ENCODE measurements at regions not wholly inside any gene's neighbourhood (a gene's known extent, or its start where the extent isn't known, plus 50 kb on each side); places are given as distances from the start of the nearest gene placed in this dataset.

GRCh38 chr14:87334997-87335685 lies 657.8 kb downstream of the GALC start:
- Histone ChIP-seq H4K20me1 (ENCODE audit: low read depth) (no peaks in the 10 kb centered on the region), H3K9me3 (ENCODE audit: low read depth) (no peaks in the 10 kb centered on the region), H3K4me1 (no peaks in the 10 kb centered on the region), H3F3A (ENCODE audit: low read depth) (no peaks in the 10 kb centered on the region), H3K36me3 (no peaks in the 10 kb centered on the region), H3K79me2 (ENCODE audit: low read depth) (no peaks in the 10 kb centered on the region), H2AFZ (replicated peaks) (no peak overlapping the region), H3K27me3 (no peaks in the 10 kb centered on the region), H3K9ac (no peak overlapping the region), H3K27ac (no peak overlapping the region), H3K4me3 (no peak overlapping the region), H3K4me2 (no peak overlapping the region)
- peak; percentile 40 for TF ChIP-seq CTCF (IDR thresholded peaks at IDR 0.05)
- TF ChIP-seq EZH2 (IDR thresholded peaks at IDR 0.05), result no peak
- no peak overlapping the region for H3K27ac Mint-ChIP-seq
- no peaks in the 10 kb centered on the region for H3K36me3 Mint-ChIP-seq
- no peaks in the 10 kb centered on the region for H3K9me3 Mint-ChIP-seq
- no peaks in the 10 kb centered on the region for H3K4me1 Mint-ChIP-seq
- DNase-seq (ENCODE audit: low spot score), result no peak
- no peak overlapping the region for H3K4me3 Mint-ChIP-seq
- no peaks in the 10 kb centered on the region for H3K27me3 Mint-ChIP-seq (ENCODE audit: insufficient read depth, low read depth)

GRCh38 chr14:87331991-87332390 lies 661.0 kb downstream of the GALC start:
- H3K4me3 Mint-ChIP-seq, result no peak overlapping the region
- H3K27ac ChIP-seq, result no peak overlapping the region
- H3K27me3 Mint-ChIP-seq (ENCODE audit: insufficient read depth, low read depth), result no peaks in the 10 kb centered on the region
- no peaks in the 10 kb centered on the region for H3K4me1 ChIP-seq
- H3K9ac ChIP-seq, result no peak overlapping the region
- no peaks in the 10 kb centered on the region for H3K36me3 Mint-ChIP-seq
- H3K4me3 ChIP-seq, result no peak overlapping the region
- H3K79me2 ChIP-seq (ENCODE audit: low read depth), result no peaks in the 10 kb centered on the region
- H3K9me3 ChIP-seq (ENCODE audit: low read depth), result no peaks in the 10 kb centered on the region
- no peaks in the 10 kb centered on the region for H4K20me1 ChIP-seq (ENCODE audit: low read depth)
- no peak for TF ChIP-seq EZH2phosphoT487 (IDR thresholded peaks at IDR 0.05)
- TF ChIP-seq CTCF (IDR thresholded peaks at IDR 0.05), result no peak
- TF ChIP-seq EZH2 (IDR thresholded peaks at IDR 0.05), result no peak
- no peaks in the 10 kb centered on the region for H3F3A ChIP-seq (ENCODE audit: low read depth)
- no peak overlapping the region for H2AFZ ChIP-seq (replicated peaks)
- H3K9me3 Mint-ChIP-seq, result no peaks in the 10 kb centered on the region
- no peak overlapping the region for H3K4me2 ChIP-seq
- H3K36me3 ChIP-seq, result no peaks in the 10 kb centered on the region
- H3K27me3 ChIP-seq, result no peaks in the 10 kb centered on the region
- no peaks in the 10 kb centered on the region for H3K4me1 Mint-ChIP-seq
- no peak for DNase-seq (ENCODE audit: low spot score)
- H3K27ac Mint-ChIP-seq, result no peak overlapping the region

GRCh38 chr14:87325741-87326140 lies 667.2 kb downstream of the GALC start:
- Mint-ChIP-seq H3K9me3 (peaks cover 3% of the 10 kb centered on the region), H3K4me3 (no peak overlapping the region)

More at GRCh38 chr14:87325741-87326140, 667.2 kb downstream of the GALC start:
- Histone ChIP-seq H3K4me1 (no peaks in the 10 kb centered on the region), H4K20me1 (ENCODE audit: low read depth) (no peaks in the 10 kb centered on the region), H3K27ac (no peak overlapping the region), H3K27me3 (no peaks in the 10 kb centered on the region), H3K4me2 (no peak overlapping the region), H3K36me3 (no peaks in the 10 kb centered on the region), H3K9ac (no peak overlapping the region), H3K79me2 (ENCODE audit: low read depth) (no peaks in the 10 kb centered on the region), H3F3A (ENCODE audit: low read depth) (no peaks in the 10 kb centered on the region), H3K4me3 (no peak overlapping the region), H2AFZ (replicated peaks) (no peak overlapping the region), H3K9me3 (ENCODE audit: low read depth) (no peaks in the 10 kb centered on the region)
- no peak overlapping the region for H3K27ac Mint-ChIP-seq
- no peak for DNase-seq (ENCODE audit: low spot score)
- no peaks in the 10 kb centered on the region for H3K36me3 Mint-ChIP-seq
- no peaks in the 10 kb centered on the region for H3K4me1 Mint-ChIP-seq
- TF ChIP-seq CTCF (IDR thresholded peaks at IDR 0.05) (no peak), EZH2 (IDR thresholded peaks at IDR 0.05) (no peak), EZH2phosphoT487 (IDR thresholded peaks at IDR 0.05) (no peak)
- no peaks in the 10 kb centered on the region for H3K27me3 Mint-ChIP-seq (ENCODE audit: insufficient read depth, low read depth)

Data from neural progenitor cell (in vitro differentiated cells).